Glutamatergic neuron (in vitro differentiated cells): ENCODE measurements at regions not wholly inside any gene's neighbourhood (a gene's known extent, or its start where the extent isn't known, plus 50 kb on each side); places are given as distances from the start of the nearest gene placed in this dataset.

Source experiments
- DNase-seq: peaks from one replicate; pipeline ENCODE4 v3.0.0; 2022
- H3K27ac Mint-ChIP-seq: one replicate; pipeline ENCODE4 v1.8.0; 2020; ENCODE audit warnings: mild to moderate bottlenecking, mixed read lengths, inconsistent platforms; ENCODE audit not compliant: unreplicated experiment
- H3K27me3 Mint-ChIP-seq: one replicate; pipeline ENCODE4 v1.8.0; 2020; ENCODE audit warnings: mild to moderate bottlenecking, moderate library complexity, mixed read lengths, inconsistent platforms; ENCODE audit not compliant: unreplicated experiment
- H3K36me3 Mint-ChIP-seq: one replicate; pipeline ENCODE4 v1.8.0; 2020; ENCODE audit warnings: mild to moderate bottlenecking, mixed read lengths, inconsistent platforms; ENCODE audit not compliant: unreplicated experiment
- H3K4me1 Mint-ChIP-seq: one replicate; pipeline ENCODE4 v1.8.0; 2020; ENCODE audit warnings: mild to moderate bottlenecking, low read depth, mixed read lengths, inconsistent platforms; ENCODE audit not compliant: unreplicated experiment
- H3K4me3 Mint-ChIP-seq: one replicate; pipeline ENCODE4 v1.8.0; 2020; ENCODE audit warnings: mild to moderate bottlenecking, mixed read lengths, inconsistent platforms; ENCODE audit not compliant: unreplicated experiment
- H3K9me3 Mint-ChIP-seq: one replicate; pipeline ENCODE4 v1.8.0; 2020; ENCODE audit warnings: mild to moderate bottlenecking, moderate library complexity, mixed read lengths, inconsistent platforms; ENCODE audit not compliant: unreplicated experiment
- TF ChIP-seq, protein P1 (sequence below): fragments of 200-600 bp; sonication (generic); IDR thresholded peaks from one replicate; pipeline ENCODE4 v1.5.0; 2021; ENCODE audit not compliant: partially characterized antibody, unreplicated experiment

DNA sequence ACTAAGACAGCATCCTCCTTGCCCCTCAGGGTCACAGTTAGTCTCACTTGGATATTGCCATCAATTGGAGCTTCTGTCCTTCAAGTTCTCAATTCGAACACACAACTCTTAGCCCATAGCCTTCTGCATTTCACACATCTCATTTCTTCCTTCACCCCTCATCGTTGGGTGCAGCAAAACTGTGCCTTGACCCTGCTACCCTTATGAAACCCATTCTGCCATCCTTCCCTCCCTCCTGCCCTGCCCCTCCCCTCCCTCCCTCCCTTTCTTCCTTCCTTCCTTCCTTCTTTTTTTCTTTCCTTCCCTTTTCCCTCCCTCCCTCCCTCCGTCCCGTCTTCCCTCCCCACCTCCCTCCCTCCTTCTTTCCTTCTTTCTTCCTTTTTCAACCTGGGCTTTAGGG is 80.7 kb upstream of the CYRIA start:
- DNase-seq = no peak
- Mint-ChIP-seq H3K9me3 (peaks cover 2% of the 10 kb centered on the region), H3K27ac (no peak overlapping the region), H3K27me3 (peaks cover 5% of the 10 kb centered on the region), H3K36me3 (peaks cover 7% of the 10 kb centered on the region), H3K4me3 (no peak overlapping the region), H3K4me1 (peaks cover 11% of the 10 kb centered on the region)
- TF ChIP-seq, protein P1, sequence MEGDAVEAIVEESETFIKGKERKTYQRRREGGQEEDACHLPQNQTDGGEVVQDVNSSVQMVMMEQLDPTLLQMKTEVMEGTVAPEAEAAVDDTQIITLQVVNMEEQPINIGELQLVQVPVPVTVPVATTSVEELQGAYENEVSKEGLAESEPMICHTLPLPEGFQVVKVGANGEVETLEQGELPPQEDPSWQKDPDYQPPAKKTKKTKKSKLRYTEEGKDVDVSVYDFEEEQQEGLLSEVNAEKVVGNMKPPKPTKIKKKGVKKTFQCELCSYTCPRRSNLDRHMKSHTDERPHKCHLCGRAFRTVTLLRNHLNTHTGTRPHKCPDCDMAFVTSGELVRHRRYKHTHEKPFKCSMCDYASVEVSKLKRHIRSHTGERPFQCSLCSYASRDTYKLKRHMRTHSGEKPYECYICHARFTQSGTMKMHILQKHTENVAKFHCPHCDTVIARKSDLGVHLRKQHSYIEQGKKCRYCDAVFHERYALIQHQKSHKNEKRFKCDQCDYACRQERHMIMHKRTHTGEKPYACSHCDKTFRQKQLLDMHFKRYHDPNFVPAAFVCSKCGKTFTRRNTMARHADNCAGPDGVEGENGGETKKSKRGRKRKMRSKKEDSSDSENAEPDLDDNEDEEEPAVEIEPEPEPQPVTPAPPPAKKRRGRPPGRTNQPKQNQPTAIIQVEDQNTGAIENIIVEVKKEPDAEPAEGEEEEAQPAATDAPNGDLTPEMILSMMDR = no peak

DNA sequence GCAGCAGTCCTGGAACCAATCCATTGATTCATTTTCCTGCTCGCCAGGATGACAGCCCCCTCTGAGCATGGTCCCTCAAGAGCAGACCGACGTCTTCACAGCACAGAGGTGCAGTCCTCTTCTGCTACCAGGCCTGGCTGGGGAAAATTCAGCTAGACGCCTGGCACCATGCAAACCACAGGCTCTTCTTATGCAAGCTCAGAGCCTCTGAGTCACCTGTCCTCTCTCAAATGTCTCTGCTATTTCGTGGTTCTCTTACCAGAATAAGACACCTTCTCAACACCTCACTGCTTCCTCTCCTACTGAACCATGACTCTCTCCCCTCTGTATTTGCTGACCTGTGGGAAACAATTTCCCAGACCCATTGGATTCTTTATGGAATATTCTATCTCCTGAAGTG is 79.8 kb upstream of the CYRIA start:
- no peak overlapping the region for H3K4me3 Mint-ChIP-seq

DNA sequence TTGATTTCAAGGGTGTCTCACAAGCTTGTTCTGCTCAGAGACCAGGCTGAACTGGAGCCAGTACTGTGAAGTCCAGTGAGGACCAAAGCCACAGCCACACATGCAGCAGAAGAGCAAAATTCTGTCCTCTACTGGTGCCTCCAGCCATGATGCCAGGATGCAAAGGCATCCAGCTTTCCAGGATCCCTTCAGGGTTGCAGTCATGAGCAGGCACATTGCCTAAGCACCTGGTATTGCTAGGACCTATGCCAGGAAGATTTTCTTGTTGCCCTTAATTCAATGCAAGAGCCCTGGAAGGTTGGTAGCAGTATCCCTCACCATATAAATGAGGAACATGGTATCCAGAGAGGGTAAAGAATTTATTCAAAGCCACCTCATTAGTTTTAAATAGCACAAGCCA is 78.9 kb upstream of the CYRIA start:
- DNase-seq = no peak
- Mint-ChIP-seq H3K4me3 (no peak overlapping the region), H3K4me1 (peaks cover 18% of the 10 kb centered on the region), H3K9me3 (peaks cover 3% of the 10 kb centered on the region), H3K27ac (no peak overlapping the region), H3K36me3 (no peaks in the 10 kb centered on the region), H3K27me3 (peaks cover 5% of the 10 kb centered on the region)
- TF ChIP-seq, protein P1 = no peak

More for the DNA sequence above, 79.8 kb upstream of the CYRIA start:
- TF ChIP-seq, protein P1 = no peak
- no peak overlapping the region for H3K27ac Mint-ChIP-seq
- H3K36me3 Mint-ChIP-seq = peaks cover 7% of the 10 kb centered on the region
- no peak for DNase-seq
- peaks cover 4% of the 10 kb centered on the region for H3K9me3 Mint-ChIP-seq
- peaks cover 5% of the 10 kb centered on the region for H3K27me3 Mint-ChIP-seq
- H3K4me1 Mint-ChIP-seq = peaks cover 17% of the 10 kb centered on the region

DNA sequence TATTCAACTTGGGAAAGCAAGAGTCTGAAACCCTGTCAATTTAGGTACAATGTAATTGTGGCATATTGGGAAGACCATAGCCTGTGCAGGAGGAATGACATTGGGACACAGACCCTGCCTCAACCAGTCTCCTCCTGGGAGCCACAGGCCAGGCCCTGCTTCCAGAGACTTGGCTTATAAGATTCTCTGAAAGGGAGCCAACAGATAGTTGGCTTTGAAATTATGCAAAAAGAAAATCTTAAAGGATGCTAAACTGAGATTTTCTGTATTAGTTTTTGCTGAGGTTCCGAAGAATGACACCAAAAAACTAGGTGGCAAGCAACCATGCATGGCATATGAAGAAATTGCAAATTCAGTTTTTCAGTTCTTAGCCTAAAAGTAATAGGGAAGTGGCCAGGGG is 76.4 kb upstream of the CYRIA start:
- DNase-seq = no peak
- H3K4me3 Mint-ChIP-seq = peak overlapping the region; percentile 85
- H3K27ac Mint-ChIP-seq = peak overlapping the region; percentile 94
- TF ChIP-seq, protein P1 = no peak
- no peaks in the 10 kb centered on the region for H3K27me3 Mint-ChIP-seq
- H3K36me3 Mint-ChIP-seq = no peaks in the 10 kb centered on the region
- H3K4me1 Mint-ChIP-seq = peaks cover 18% of the 10 kb centered on the region
- peaks cover 3% of the 10 kb centered on the region for H3K9me3 Mint-ChIP-seq

DNA sequence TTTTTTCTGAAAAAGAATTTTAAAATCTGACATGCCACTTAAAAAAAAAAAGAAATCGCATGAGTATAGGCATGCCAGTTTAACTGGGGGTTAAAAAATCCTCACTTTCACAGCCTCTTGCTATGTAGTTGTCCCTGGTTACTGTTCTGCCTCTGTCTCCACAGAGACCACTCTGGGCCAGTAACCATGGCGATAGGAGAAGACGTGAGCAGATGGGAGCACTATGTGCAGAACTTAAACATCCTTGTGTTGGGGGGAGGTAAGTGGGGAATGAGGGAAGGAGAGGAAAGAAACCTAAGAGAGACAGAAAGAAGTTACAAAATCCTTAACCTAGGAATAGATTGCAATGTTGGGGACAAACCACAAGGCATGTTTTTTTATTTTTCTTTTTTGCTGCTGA is 75.9 kb upstream of the CYRIA start:
- TF ChIP-seq, protein P1 = no peak
- Mint-ChIP-seq H3K4me1 (peaks cover 18% of the 10 kb centered on the region), H3K9me3 (peaks cover 3% of the 10 kb centered on the region), H3K27me3 (no peaks in the 10 kb centered on the region), H3K27ac (peak overlapping the region; percentile 94), H3K4me3 (peak overlapping the region; percentile 85), H3K36me3 (no peaks in the 10 kb centered on the region)
- DNase-seq = peak; percentile 38
